Activated T-cell treated with anti-CD3 and anti-CD28 coated beads, Interleukin-2, amount 50 U/mL, for 72 hours (primary cell): ENCODE measurements at regions not wholly inside any gene's neighbourhood (a gene's known extent, or its start where the extent isn't known, plus 50 kb on each side); places are given as distances from the start of the nearest gene placed in this dataset.

Experiments used
- ATAC-seq, 2 donors: fragments of 150-1000 bp; cut with Tn5 transposase; replicated peaks in 1 of 2; 2 replicates each; pipeline ENCODE4 v1.10.0; 2021; ENCODE audit warnings: moderate library complexity in 2 of 2, mild to moderate bottlenecking in 1 of 2
- DNase-seq, 2 donors: peaks; one replicate each; pipeline ENCODE4 v3.0.0; 2021 to 2022; ENCODE audit warnings: mixed read lengths in 1 of 2
- H3K27ac Mint-ChIP-seq: one replicate; pipeline ENCODE4 v1.8.0; 2022; ENCODE audit warnings: mild to moderate bottlenecking, moderate library complexity, mixed read lengths
- H3K27me3 Mint-ChIP-seq: one replicate; pipeline ENCODE4 v1.8.0; 2022; ENCODE audit warnings: low read depth, mixed read lengths
- H3K36me3 Mint-ChIP-seq, 2 donors: one replicate each; pipeline ENCODE4 v1.8.0; 2022; ENCODE audit warnings: mixed read lengths in 2 of 2, mild to moderate bottlenecking in 1 of 2; ENCODE audit not compliant: insufficient read depth in 2 of 2
- H3K4me1 Mint-ChIP-seq: one replicate; pipeline ENCODE4 v1.8.0; 2022; ENCODE audit warnings: low read depth, mixed read lengths
- H3K4me3 Mint-ChIP-seq, 2 donors: one replicate each; pipeline ENCODE4 v1.8.0; 2022; ENCODE audit warnings: mild to moderate bottlenecking in 2 of 2, mixed read lengths in 2 of 2, moderate library complexity in 2 of 2
- H3K9me3 Mint-ChIP-seq, 2 donors: one replicate each; pipeline ENCODE4 v1.8.0; 2022; ENCODE audit warnings: mixed read lengths in 2 of 2

DNA sequence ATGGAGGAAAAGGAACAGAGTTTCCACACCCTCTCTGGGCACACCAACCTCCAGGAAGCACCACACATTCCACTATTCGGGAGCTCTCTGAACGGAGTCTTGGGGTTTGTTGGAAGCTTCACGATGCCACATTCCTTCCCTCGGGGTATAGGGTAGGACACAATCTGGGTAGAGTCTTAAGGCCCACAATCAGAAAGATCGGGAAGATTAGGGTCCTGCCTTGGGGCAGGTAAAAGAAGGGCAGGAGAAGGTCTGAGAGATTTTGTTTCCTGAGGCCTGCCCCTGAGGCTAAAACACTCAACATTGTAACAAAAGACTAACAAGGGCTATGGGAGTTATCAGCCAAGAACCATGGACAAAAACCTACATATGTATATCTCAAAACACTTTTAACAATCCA is 89.2 kb upstream of the RAP2B start:
- H3K9me3 Mint-ChIP-seq = no peaks in the 10 kb centered on the region
- DNase-seq (no peak), ATAC-seq (no peak)
- no peaks in the 10 kb centered on the region for H3K4me1 Mint-ChIP-seq
- H3K36me3 Mint-ChIP-seq = no peaks in the 10 kb centered on the region
- H3K27ac Mint-ChIP-seq = no peak overlapping the region
- H3K27me3 Mint-ChIP-seq = no peaks in the 10 kb centered on the region
- H3K4me3 Mint-ChIP-seq = no peak overlapping the region

DNA sequence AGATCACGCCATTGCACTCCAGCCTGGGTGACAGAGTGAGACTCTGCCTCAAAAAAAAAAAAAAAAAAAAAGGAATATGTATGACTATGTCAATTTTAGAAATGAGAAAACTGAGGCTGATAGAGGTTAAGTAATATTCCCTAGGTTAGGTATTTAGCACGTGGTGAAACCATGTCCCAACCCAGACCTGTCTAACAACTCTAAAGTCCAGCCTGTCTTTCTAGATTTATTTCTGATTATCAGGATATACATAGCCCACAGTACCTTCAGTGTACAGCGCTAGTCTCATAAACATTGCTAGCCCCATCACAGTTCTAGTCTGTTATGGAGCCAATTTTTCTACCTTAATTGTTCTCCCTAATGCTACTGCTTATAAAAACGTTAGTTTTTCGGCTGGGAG is 88.4 kb upstream of the RAP2B start:
- no peaks in the 10 kb centered on the region for H3K4me1 Mint-ChIP-seq
- H3K9me3 Mint-ChIP-seq = no peaks in the 10 kb centered on the region
- H3K27ac Mint-ChIP-seq = no peak overlapping the region
- H3K27me3 Mint-ChIP-seq = no peaks in the 10 kb centered on the region
- no peak for DNase-seq
- ATAC-seq = no peak
- H3K36me3 Mint-ChIP-seq = no peaks in the 10 kb centered on the region
- H3K4me3 Mint-ChIP-seq = no peak overlapping the region

DNA sequence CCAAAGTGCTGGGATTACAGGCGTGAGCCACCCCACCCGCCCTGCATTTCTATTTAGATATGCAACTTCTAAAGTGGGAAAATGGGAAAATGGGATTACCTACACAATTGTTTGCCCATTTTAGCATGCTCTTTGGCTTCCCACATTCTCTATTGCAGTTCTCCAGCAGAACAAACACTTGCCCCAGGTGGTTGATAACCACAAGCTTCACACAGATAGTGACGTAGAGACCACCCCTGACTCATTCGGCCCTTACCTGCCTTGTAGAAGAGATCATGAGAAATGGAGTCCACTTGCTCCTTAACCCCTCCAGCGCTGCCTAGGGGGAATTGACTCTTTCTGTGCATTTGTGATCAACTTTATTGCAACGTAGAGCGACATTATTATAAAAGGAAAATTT is 83.2 kb upstream of the RAP2B start:
- Mint-ChIP-seq H3K27me3 (no peaks in the 10 kb centered on the region), H3K27ac (no peak overlapping the region), H3K36me3 (no peaks in the 10 kb centered on the region), H3K9me3 (no peaks in the 10 kb centered on the region), H3K4me1 (no peaks in the 10 kb centered on the region), H3K4me3 (no peak overlapping the region)
- DNase-seq (no peak), ATAC-seq (no peak)

DNA sequence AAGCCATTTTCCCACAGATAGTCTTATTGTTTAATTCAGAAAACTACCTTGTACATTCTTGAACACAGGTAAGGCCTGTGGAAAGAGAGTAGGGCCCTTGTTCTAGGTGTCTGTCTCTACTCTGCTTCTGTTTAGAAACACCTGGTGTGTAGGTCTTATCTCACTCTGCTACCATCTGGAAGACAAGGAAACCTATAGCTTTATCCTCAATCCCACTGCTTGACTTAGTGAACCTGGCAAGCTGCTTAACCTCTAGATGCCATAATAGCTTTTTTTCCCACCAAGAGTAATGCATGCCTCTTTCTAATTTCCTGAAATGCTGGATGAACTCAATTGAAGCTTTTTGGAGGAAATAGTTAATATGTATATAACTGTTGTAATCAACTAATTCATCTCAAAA is 82.6 kb upstream of the RAP2B start:
- Mint-ChIP-seq H3K27ac (no peak overlapping the region), H3K27me3 (no peaks in the 10 kb centered on the region), H3K36me3 (no peaks in the 10 kb centered on the region), H3K4me3 (no peak overlapping the region), H3K4me1 (no peaks in the 10 kb centered on the region), H3K9me3 (no peaks in the 10 kb centered on the region)
- ATAC-seq = no peak
- no peak for DNase-seq

DNA sequence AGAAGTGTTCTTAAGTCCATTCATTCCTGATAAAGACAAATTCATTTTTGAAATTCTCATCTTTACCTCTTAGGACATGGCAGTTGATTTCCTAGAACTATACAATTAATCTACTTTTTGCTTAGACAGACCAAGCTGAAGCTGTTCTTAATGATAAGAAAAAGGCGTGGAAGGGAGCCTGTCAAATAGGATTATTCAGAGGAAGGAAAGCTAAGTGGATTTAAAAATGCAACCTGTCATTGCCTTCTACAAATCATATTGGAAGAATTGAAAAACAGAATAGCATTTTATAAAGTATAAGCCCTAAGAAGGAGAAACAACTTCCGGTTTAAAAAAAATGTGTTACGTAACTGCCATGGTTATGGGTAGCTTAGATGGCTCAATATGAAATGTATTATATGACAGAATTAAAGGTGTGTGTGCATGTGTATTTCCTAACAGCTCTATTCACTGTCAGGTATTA is 81.2 kb upstream of the RAP2B start:
- no peak for DNase-seq
- Mint-ChIP-seq H3K36me3 (no peaks in the 10 kb centered on the region), H3K27ac (no peak overlapping the region), H3K9me3 (no peaks in the 10 kb centered on the region), H3K27me3 (no peaks in the 10 kb centered on the region), H3K4me3 (no peak overlapping the region), H3K4me1 (no peaks in the 10 kb centered on the region)
- ATAC-seq = no peak

DNA sequence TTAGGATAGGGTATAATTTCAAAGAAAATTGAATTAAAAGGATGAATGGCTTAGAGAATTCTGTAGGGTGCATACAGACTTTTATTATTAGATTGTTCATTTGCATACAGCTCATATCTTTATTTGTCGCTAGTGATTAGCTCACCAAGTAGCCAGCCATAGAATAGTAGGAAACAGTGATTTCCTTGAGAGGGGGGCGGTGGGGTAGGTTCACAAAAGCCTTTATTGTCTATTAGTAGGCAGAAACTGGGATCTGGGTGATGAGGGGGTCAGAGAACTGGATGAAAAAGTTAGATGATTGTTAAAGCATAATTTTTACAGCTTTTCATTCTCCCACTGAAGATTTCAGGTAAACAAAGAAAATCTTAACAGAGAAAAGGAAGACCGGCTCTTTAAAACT is 77.6 kb upstream of the RAP2B start:
- no peaks in the 10 kb centered on the region for H3K4me1 Mint-ChIP-seq
- no peaks in the 10 kb centered on the region for H3K9me3 Mint-ChIP-seq
- ATAC-seq (no peak), DNase-seq (no peak)
- no peak overlapping the region for H3K27ac Mint-ChIP-seq
- H3K27me3 Mint-ChIP-seq = no peaks in the 10 kb centered on the region
- no peaks in the 10 kb centered on the region for H3K36me3 Mint-ChIP-seq
- H3K4me3 Mint-ChIP-seq = no peak overlapping the region

DNA sequence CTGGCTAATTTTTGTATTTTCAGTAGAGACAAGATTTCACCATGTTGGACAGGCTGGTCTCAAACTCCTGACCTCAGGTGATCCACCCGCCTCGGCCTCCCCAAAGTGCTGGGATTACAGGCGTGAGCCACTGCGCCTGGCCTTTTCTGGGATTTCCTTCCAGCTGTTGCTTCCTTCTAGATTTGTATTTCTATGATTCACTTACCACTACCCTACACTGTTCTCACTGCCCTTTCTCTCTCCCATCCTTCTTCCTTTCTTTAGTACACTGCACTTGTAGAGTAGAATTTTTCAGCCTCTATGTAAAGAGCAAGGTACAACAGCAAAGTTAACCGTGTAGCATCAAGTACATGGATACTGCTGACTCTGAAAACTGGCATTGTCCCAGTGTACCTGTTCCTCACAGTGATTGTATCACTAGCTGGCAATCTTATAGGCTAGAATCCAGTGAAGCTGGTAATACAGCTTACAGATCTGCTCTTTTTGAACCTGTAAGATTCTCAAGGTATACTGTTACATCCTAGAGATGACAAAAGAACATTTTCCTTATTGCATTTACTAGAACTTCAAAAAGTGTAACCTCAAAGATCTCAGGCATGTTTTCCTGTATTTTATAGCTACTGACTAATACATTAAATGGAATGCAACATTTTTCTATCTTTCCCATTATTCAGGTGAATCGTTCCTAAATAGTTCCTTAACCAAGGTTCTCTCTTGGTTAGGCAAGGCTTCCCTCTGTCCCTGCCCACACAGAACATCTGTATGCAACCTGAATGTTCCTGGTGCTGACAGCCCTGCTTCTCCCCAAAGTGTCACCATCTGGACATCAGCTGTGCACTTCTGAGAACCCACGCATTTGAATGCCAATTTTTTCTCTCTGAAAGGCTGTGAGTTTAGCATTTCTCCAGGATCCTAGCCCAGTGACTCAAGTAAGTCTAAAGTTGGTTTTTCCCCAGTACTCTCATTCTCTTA is 74.1 kb upstream of the RAP2B start:
- Mint-ChIP-seq H3K9me3 (no peaks in the 10 kb centered on the region), H3K27me3 (no peaks in the 10 kb centered on the region), H3K27ac (no peak overlapping the region), H3K4me3 (no peak overlapping the region), H3K36me3 (no peaks in the 10 kb centered on the region), H3K4me1 (peaks cover 8% of the 10 kb centered on the region)
- DNase-seq (no peak), ATAC-seq (no peak)

DNA sequence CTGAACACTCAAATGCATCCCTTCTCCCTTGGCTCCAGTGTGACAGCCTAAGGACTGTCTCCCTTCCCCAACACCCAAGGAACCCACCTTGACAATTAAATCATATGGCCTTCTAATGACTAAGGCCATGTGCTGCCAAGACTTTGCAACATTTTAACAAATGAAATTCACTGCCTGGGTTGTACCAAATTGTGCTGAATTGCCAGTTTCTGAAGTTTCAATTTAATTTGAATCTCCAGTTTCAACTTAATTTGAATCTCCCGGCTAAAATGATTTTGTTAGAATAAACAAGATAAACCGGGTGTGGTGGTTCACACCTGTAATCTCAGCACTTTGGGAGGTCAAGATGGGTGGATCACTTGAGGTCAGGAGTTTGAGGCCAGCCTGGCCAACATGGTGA is 72.4 kb upstream of the RAP2B start:
- ATAC-seq = no peak
- no peaks in the 10 kb centered on the region for H3K27me3 Mint-ChIP-seq
- H3K27ac Mint-ChIP-seq = no peak overlapping the region
- H3K4me3 Mint-ChIP-seq = no peak overlapping the region
- no peak for DNase-seq
- peaks cover 12% of the 10 kb centered on the region for H3K4me1 Mint-ChIP-seq
- no peaks in the 10 kb centered on the region for H3K36me3 Mint-ChIP-seq
- H3K9me3 Mint-ChIP-seq = no peaks in the 10 kb centered on the region

DNA sequence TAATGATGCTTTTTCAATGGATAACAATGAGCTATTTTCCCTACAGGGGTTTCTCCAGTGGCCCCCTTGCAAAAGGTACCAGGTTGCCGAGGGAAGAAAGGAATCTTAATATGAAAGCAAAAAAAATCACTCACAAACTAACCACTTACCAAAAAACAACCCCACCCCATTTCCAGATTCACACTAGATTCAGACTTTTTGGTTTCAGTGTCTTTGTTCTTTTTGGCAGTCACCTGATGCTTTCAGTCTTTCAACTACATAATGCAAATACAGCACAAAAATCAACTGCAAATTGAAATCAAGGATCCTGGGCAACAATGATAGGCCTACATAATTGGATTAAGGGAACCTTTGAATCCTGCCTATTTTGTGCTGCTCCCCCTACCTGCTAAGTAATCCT is 71.1 kb upstream of the RAP2B start:
- Mint-ChIP-seq H3K36me3 (no peaks in the 10 kb centered on the region), H3K9me3 (no peaks in the 10 kb centered on the region), H3K4me1 (peaks cover 12% of the 10 kb centered on the region), H3K27ac (peak overlapping the region; percentile 25), H3K4me3 (no peak overlapping the region), H3K27me3 (no peaks in the 10 kb centered on the region)
- ATAC-seq (no peak), DNase-seq (no peak)

DNA sequence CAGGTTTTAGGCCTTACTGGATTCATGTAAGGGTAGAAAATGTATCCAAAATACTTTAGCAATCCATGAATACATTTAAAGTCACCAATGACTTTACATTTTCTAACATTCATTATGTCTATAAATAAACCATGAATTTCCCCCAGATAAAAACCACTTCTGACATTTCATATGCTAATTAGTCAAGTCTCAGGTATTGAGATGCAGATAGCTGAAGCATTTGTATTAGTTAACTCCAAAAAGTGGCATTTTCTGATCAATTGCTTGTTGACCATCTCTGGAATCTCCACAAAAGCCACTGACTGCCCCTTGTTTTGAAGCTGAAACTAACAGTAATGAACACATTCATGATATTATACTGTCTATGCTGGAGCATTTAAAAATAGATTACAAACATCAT is 68.4 kb upstream of the RAP2B start:
- Mint-ChIP-seq H3K27ac (no peak overlapping the region), H3K27me3 (no peaks in the 10 kb centered on the region), H3K4me3 (no peak overlapping the region), H3K36me3 (no peaks in the 10 kb centered on the region), H3K9me3 (no peaks in the 10 kb centered on the region), H3K4me1 (peaks cover 12% of the 10 kb centered on the region)
- no peak for ATAC-seq
- no peak for DNase-seq

DNA sequence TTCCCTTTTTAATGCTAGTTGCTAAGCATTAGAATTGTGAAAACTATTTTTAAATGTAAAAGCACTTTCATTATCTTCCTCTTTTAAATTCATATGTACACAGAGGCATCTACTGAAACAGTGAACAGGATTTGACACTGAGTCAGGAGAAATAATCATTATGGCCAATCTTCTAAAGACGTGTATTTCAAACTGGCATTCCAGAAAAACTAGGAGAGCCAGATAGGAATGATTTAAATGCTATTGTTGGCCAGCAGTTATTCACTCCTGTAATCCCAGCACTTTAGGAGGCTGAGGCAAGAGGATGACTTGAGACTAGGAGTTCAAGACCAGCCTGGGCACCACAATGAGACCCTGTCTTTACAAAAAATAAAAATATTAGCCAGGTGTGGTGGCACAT is 67.6 kb upstream of the RAP2B start:
- H3K9me3 Mint-ChIP-seq = no peaks in the 10 kb centered on the region
- DNase-seq (no peak), ATAC-seq (no peak)
- peaks cover 12% of the 10 kb centered on the region for H3K4me1 Mint-ChIP-seq
- no peak overlapping the region for H3K27ac Mint-ChIP-seq
- no peak overlapping the region for H3K4me3 Mint-ChIP-seq
- no peaks in the 10 kb centered on the region for H3K27me3 Mint-ChIP-seq
- no peaks in the 10 kb centered on the region for H3K36me3 Mint-ChIP-seq

DNA sequence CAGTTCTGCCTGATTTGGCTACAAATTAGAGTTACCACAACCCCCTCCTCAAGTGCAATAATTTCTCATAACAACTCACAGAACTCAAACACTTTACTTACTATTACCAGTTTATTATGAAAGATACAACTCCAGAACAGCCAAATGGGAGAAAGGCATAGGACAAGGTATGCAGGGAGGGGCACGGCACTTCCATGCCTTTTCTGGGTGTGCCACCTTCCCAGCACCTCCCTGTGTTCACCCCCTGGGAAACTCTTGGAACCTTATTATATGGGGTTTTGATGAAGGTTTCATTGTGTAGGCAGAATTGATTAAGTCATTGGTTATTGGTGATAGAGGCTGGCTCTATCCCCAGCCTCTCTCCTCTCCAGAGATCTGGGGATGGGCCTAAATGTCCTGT is 66.6 kb upstream of the RAP2B start:
- no peaks in the 10 kb centered on the region for H3K9me3 Mint-ChIP-seq
- peaks cover 12% of the 10 kb centered on the region for H3K4me1 Mint-ChIP-seq
- no peak overlapping the region for H3K27ac Mint-ChIP-seq
- H3K36me3 Mint-ChIP-seq = no peaks in the 10 kb centered on the region
- H3K4me3 Mint-ChIP-seq = no peak overlapping the region
- no peak for DNase-seq
- ATAC-seq = no peak
- no peaks in the 10 kb centered on the region for H3K27me3 Mint-ChIP-seq

DNA sequence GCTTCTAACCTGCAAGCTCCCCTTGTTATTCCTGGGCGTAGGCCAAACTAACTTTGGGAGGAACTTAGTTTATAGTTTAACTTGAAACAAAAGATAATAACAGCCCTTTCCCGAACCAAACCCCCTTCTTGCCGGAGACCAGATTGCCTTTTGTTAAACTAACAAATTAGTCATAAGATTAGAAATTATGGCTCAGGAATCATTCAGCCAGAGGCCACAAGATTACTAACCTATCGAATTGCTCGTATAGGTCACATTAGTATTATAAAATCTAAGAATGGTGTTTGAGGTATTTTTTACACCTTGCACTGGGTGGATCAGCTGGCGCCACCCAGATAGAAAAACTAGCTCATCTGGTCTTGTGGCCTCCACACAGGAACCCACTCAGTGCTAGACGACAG is 65.3 kb upstream of the RAP2B start:
- no peaks in the 10 kb centered on the region for H3K9me3 Mint-ChIP-seq
- no peak overlapping the region for H3K27ac Mint-ChIP-seq
- no peaks in the 10 kb centered on the region for H3K36me3 Mint-ChIP-seq
- H3K27me3 Mint-ChIP-seq = no peaks in the 10 kb centered on the region
- peaks cover 4% of the 10 kb centered on the region for H3K4me1 Mint-ChIP-seq
- ATAC-seq = no peak
- no peak overlapping the region for H3K4me3 Mint-ChIP-seq
- no peak for DNase-seq

DNA sequence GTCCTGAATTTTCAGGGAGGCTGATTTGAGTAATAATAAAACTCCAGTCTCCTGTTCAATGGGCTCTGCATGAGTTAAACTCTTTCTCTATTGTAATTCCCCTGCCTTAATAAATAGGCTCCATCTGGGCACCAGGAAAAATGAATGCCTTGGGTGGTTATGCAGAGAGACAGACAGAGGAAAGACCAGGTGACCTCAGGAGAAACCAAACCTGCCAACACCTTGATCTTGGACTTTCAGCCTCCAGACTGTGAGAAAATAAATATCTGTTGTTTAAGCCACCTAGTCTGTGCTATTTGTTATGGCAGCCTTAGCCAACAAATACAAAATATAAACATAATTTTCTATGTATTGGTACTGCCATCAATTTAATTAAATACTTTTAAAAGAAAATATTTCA is 64.8 kb upstream of the RAP2B start:
- H3K27me3 Mint-ChIP-seq = no peaks in the 10 kb centered on the region
- no peak overlapping the region for H3K4me3 Mint-ChIP-seq
- H3K27ac Mint-ChIP-seq = no peak overlapping the region
- ATAC-seq (no peak), DNase-seq (no peak)
- no peaks in the 10 kb centered on the region for H3K9me3 Mint-ChIP-seq
- H3K4me1 Mint-ChIP-seq = peaks cover 4% of the 10 kb centered on the region
- no peaks in the 10 kb centered on the region for H3K36me3 Mint-ChIP-seq
